Activated naive CD4-positive, alpha-beta T cell treated with anti-CD3 and anti-CD28 coated beads, Interleukin-2, amount 10 ng/mL, durations not matched to agents 7 days and 5 days (primary cell): ENCODE measurements at regions not wholly inside any gene's neighbourhood (a gene's known extent, or its start where the extent isn't known, plus 50 kb on each side); places are given as distances from the start of the nearest gene placed in this dataset.

Experiments
- CTCF ChIA-PET: fragments of 350-600 bp; sonication (Branson Sonifier 250); formaldehyde crosslinking; loops from one replicate; lab custom pipeline; 2021; ENCODE audit warnings: antibody characterized with exemption; lab: Charles Lee
- DNase-seq: peaks from one replicate; pipeline ENCODE4 v3.0.0-alpha.2; 2020
- H3K27ac Mint-ChIP-seq: one replicate; pipeline ENCODE4 v1.8.0; 2021; ENCODE audit warnings: mild to moderate bottlenecking, moderate library complexity, mixed read lengths
- H3K27me3 Mint-ChIP-seq: one replicate; pipeline ENCODE4 v1.8.0; 2021; ENCODE audit warnings: mild to moderate bottlenecking, mixed read lengths
- H3K36me3 Mint-ChIP-seq: one replicate; pipeline ENCODE4 v1.8.0; 2021; ENCODE audit warnings: mixed read lengths
- H3K4me1 Mint-ChIP-seq: one replicate; pipeline ENCODE4 v1.8.0; 2021; ENCODE audit warnings: mixed read lengths
- H3K4me3 Mint-ChIP-seq: one replicate; pipeline ENCODE4 v1.8.0; 2021; ENCODE audit warnings: mild to moderate bottlenecking, moderate library complexity, mixed read lengths
- H3K9me3 Mint-ChIP-seq: one replicate; pipeline ENCODE4 v1.8.0; 2021; ENCODE audit warnings: mixed read lengths

DNA sequence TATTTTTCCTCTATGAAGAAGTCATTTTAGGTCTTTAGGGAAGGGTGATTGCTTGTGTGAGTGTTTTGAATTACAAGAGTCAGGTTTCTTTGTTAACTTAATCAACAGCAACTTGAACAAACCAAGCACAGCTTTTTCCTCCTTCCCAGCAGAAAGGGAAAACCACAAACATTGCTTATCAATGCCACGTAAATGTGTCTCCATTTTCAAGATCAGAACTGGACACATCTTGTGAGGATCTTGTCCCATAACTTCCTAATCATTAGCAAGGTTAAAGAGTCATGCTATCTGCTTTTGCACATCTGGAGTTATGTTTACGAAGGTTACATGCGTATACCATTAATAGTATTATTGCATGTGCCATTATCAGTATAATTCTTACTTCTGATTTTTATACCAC is 248.0 kb upstream of the FLRT2 start:
- no peaks in the 10 kb centered on the region for H3K4me1 Mint-ChIP-seq
- no peaks in the 10 kb centered on the region for H3K9me3 Mint-ChIP-seq
- DNase-seq = no peak
- H3K36me3 Mint-ChIP-seq = no peaks in the 10 kb centered on the region
- no peaks in the 10 kb centered on the region for H3K27me3 Mint-ChIP-seq
- CTCF ChIA-PET = no interaction called here
- no peak overlapping the region for H3K27ac Mint-ChIP-seq
- H3K4me3 Mint-ChIP-seq = no peak overlapping the region

DNA sequence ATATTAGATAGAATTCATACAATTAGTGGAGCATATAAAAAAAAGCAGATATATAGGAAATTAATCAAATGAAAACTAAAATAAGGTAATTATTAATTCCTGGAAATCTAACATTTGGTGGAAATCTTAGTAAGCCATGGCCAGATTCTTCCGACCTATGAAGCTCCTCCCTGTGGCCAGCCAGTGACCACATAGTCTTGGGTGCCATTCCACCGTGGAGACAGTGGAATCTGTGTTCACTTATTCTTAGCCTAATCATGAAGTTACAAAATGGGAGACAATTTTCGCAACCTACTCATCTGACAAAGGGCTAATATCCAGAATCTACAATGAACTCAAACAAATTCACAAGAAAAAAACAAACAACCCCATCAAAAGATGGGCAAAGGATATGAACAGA is 241.9 kb upstream of the FLRT2 start:
- Mint-ChIP-seq H3K27ac (no peak overlapping the region), H3K9me3 (peaks cover 2% of the 10 kb centered on the region), H3K27me3 (no peaks in the 10 kb centered on the region), H3K4me1 (no peaks in the 10 kb centered on the region), H3K36me3 (no peaks in the 10 kb centered on the region), H3K4me3 (no peak overlapping the region)
- CTCF ChIA-PET = no interaction called here
- no peak for DNase-seq

DNA sequence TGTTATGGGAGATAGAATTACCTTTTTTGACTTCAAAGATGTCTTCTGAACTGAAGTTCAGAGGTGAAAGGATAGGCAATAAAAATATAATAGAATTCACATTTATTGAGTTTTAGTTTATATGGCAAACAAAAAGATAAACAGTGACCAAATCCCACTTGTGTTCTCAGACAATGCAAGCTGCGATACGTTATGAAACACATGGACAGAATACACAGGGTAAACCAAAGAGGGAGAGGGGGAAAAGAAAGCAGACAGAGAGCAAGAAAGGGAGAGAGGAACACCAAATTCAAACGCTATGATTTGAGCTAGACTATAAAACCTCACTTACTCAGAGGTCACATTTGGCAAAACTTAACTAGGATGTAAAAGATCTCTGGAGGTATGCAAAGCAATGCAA is 238.2 kb upstream of the FLRT2 start:
- no peak overlapping the region for H3K27ac Mint-ChIP-seq
- DNase-seq = no peak
- peaks cover 2% of the 10 kb centered on the region for H3K9me3 Mint-ChIP-seq
- CTCF ChIA-PET = no interaction called here
- H3K4me1 Mint-ChIP-seq = no peaks in the 10 kb centered on the region
- no peak overlapping the region for H3K4me3 Mint-ChIP-seq
- H3K36me3 Mint-ChIP-seq = no peaks in the 10 kb centered on the region
- H3K27me3 Mint-ChIP-seq = no peaks in the 10 kb centered on the region

DNA sequence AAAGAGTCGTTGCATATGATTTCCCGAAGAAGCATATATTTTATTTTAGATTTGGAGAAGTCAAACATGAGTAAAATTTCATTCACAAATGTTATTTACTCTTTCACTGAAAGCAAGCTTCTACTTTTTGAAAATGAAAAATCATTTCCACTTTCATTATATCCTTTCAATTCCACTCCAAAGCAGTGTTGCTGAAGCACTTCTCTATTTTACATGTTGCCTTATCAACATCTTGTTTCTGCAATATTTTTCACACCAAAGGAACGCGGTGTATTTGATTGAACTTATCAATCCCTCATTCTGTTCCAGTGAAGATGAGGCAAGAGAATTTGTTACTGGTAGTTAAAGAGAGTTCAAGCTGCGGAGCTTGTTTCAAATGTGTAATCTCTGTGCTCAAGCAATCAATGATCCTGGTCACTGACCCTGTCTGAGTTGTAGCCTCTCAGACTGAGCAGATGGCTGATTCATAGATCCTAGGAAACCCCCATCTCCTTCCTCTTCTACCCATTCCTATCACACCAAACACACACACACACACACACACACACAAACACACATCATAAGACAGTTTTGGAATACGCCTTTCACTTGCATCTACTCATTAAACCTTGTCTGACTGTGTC is 236.2 kb upstream of the FLRT2 start:
- CTCF ChIA-PET = no interaction called here

DNA sequence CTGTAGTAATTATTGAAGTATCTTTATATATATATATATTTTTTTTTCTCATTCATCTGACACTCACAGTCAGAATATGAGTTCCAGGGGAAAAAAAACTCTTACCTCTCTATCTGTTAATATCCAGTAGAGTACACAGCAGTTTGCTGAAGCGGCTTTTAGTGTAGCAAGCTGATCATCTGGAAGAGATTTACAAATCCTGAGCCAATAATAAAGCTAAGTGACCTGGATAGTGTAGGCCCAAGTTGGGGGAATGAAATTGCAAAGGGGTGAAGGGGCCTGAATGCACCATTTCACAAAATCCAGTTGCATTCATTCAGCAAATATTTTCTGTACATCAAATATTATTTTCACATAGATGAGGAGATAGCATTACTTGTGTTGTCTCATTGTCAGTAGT is 234.6 kb upstream of the FLRT2 start:
- Mint-ChIP-seq H3K36me3 (no peaks in the 10 kb centered on the region), H3K4me3 (no peak overlapping the region), H3K4me1 (no peaks in the 10 kb centered on the region), H3K27ac (no peak overlapping the region), H3K9me3 (peaks cover 11% of the 10 kb centered on the region), H3K27me3 (no peaks in the 10 kb centered on the region)
- CTCF ChIA-PET = no interaction called here
- DNase-seq = no peak

More for the DNA sequence above, 236.2 kb upstream of the FLRT2 start:
- H3K27ac Mint-ChIP-seq = no peak overlapping the region
- no peak for DNase-seq
- no peak overlapping the region for H3K4me3 Mint-ChIP-seq
- no peaks in the 10 kb centered on the region for H3K4me1 Mint-ChIP-seq
- H3K9me3 Mint-ChIP-seq = peaks cover 3% of the 10 kb centered on the region
- H3K27me3 Mint-ChIP-seq = no peaks in the 10 kb centered on the region
- no peaks in the 10 kb centered on the region for H3K36me3 Mint-ChIP-seq

DNA sequence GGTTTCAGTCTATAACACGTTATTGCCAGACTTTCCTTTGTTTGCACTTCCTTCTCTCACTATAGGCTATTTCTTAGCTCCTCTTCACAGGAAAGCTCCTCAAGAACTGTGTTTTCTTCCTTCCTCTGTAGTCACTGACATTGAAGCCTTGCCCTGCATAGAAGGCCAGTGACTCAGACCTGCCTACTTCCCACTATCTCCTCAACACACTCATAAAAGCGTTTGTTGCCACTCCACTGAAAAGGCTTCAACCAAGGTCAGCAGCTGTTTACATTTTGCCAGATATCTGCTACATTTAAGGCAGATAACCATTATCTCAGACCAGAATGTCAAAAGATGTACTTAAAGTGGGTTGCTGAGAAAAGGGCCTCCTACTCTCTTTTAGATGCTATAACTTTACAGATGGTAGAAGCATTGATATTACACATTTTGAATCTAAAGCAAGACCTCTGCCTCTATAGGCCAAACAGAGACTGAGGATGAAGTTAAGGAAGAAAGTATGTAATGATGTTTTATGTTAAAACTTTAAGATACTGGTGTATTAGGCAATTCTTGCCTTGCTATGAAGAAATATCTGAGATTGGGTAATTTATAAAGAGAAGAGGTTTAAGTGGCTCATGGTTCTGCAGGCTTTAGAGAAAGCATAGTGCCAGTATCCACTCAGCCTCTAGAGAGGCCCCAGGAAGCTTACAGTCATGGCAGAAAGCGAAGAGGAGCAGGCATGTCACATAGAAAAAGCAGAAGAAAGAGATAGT is 233.3 kb upstream of the FLRT2 start:
- Mint-ChIP-seq H3K36me3 (no peaks in the 10 kb centered on the region), H3K9me3 (peaks cover 14% of the 10 kb centered on the region), H3K27me3 (no peaks in the 10 kb centered on the region), H3K4me3 (no peak overlapping the region), H3K27ac (no peak overlapping the region), H3K4me1 (no peaks in the 10 kb centered on the region)
- CTCF ChIA-PET = no interaction called here
- no peak for DNase-seq

DNA sequence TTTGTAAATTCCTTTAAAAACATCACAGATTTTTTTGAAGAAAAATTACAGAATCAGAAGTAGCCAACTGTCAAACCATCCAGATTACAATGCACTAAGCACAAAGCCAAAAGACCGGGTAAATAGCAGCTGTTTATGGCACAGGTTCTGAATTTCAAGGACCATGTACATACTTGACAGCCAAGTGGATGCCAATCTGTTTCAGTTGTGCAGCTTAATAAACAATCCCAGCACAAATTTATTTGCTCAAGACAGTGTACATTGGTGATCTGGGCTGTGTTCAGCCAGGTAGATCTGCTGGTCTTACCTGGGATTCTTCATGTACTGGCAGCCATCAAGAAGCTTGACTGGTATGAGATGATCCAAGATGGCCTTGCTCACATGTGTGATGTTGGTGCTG is 229.8 kb upstream of the FLRT2 start:
- CTCF ChIA-PET = no interaction called here
- DNase-seq = no peak
- Mint-ChIP-seq H3K27ac (no peak overlapping the region), H3K4me1 (no peaks in the 10 kb centered on the region), H3K36me3 (no peaks in the 10 kb centered on the region), H3K27me3 (no peaks in the 10 kb centered on the region), H3K9me3 (peaks cover 14% of the 10 kb centered on the region), H3K4me3 (no peak overlapping the region)

DNA sequence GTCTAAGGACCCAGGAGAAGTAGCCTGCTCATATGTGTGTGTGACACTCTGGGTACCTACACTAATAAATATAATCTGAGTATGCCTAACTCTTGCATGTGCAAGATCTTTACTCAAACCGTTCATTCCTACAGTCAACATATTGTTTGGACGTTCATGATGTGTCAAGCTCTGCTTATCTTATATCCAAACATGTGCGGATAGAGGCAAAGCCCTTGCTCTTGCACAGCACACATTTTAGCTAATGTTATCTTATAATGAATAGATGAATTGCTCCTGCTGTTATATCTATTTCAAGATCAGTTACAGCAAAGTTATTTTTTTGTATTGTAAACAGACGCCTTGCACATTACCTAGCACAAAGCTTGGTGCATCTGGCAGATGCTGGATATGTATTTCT is 228.4 kb upstream of the FLRT2 start:
- Mint-ChIP-seq H3K27me3 (no peaks in the 10 kb centered on the region), H3K4me1 (no peaks in the 10 kb centered on the region), H3K9me3 (peaks cover 14% of the 10 kb centered on the region), H3K4me3 (no peak overlapping the region), H3K36me3 (no peaks in the 10 kb centered on the region), H3K27ac (no peak overlapping the region)
- DNase-seq = no peak
- CTCF ChIA-PET = no interaction called here

DNA sequence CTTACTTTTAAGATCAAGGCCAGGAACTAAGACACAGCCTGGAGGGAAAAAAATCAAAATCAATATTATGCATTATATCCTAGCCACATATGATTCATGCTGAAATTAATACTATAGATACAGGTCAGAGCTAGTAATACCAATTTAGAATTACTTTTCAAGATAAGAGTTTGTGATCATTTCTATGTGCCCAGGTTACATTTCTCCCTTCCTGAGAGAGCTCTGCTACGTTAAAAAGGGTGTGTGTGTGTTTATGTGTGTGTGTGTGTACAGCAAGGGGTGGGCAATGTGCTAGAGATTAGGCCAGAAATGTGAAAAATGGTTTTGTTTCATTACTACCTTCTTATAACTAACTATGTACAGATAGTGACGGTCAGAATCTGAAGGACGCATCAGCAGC is 223.9 kb upstream of the FLRT2 start:
- no peak for DNase-seq
- Mint-ChIP-seq H3K4me1 (no peaks in the 10 kb centered on the region), H3K9me3 (peaks cover 4% of the 10 kb centered on the region), H3K27me3 (no peaks in the 10 kb centered on the region), H3K27ac (no peak overlapping the region), H3K36me3 (no peaks in the 10 kb centered on the region), H3K4me3 (no peak overlapping the region)
- CTCF ChIA-PET = no interaction called here

DNA sequence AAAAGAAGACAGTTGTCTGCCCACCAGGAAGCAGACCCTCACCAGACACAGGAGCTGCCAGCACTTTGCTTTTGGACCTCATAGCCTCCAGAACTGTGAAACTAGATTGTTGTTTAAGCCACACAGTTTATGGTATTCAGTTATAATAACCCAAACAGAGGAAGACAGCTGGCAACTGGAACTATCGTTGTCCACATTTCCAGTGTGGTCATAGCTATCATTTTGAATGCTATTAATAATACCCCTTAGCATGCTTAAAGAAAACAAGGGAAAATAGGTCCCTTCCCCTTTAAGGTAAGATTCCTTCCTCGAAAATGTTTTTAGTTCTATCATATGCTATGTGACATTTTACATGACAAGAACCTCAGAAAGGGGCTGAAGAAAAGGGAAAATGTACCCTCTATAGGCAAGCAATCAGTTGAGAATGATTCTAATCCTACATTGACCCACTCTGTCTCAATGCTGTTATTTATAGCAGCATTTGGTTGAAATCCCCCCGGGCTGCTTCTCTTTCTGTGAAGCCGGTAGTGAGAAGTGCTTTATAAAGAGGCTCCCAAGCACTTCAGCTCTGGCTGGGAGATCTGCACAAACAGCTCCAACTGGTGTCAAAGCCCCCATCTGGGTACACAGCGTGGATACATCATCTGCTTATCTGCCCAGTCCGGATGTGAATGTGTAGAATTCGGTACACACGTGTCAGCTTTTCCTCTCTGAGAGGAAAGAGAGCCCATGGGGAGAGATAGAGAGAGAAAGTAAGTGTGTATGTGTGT is 221.2 kb upstream of the FLRT2 start:
- CTCF ChIA-PET = no interaction called here
- no peaks in the 10 kb centered on the region for H3K36me3 Mint-ChIP-seq
- H3K4me3 Mint-ChIP-seq = no peak overlapping the region
- peaks cover 4% of the 10 kb centered on the region for H3K9me3 Mint-ChIP-seq
- no peak overlapping the region for H3K27ac Mint-ChIP-seq
- no peaks in the 10 kb centered on the region for H3K4me1 Mint-ChIP-seq
- no peak for DNase-seq
- no peaks in the 10 kb centered on the region for H3K27me3 Mint-ChIP-seq

DNA sequence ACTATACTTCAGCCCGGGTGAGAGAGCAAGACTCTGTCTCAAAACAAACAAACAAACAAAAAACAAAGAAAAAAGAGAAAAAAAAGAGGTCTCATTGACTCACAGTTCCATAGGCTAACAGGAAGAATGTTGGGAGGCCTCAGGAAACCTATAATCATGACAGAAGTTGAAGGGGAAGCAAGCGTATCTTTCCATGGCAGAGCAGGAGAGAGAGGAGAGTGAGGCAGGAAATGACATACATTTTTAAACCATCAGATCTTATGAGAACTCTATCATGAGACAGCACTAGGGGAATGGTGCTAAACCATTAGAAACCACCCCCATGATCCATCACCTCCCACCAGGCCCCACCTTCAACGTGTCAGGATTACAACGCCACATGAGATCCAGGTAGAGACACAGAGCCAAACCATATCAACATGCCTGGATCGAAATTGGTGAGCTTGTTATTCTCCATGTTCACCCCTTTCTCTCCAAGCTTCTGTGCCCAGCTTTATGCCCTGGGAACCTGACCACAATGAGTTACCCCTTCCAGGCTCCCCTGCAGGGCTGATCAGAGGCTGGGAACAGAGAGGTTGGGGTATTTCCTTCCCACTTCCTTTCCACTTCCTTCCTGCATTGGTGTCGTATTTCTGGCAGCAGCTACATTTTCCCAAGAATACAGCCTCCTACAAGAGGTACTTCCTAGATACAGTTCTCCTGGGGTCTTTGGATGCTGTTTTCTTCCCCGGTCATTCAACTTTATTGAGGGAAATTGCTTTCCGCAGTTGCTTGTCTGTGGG is 219.3 kb upstream of the FLRT2 start:
- DNase-seq = no peak
- Mint-ChIP-seq H3K4me1 (no peaks in the 10 kb centered on the region), H3K27me3 (no peaks in the 10 kb centered on the region), H3K27ac (no peak overlapping the region), H3K9me3 (peaks cover 4% of the 10 kb centered on the region), H3K36me3 (no peaks in the 10 kb centered on the region), H3K4me3 (no peak overlapping the region)
- CTCF ChIA-PET = no interaction called here

DNA sequence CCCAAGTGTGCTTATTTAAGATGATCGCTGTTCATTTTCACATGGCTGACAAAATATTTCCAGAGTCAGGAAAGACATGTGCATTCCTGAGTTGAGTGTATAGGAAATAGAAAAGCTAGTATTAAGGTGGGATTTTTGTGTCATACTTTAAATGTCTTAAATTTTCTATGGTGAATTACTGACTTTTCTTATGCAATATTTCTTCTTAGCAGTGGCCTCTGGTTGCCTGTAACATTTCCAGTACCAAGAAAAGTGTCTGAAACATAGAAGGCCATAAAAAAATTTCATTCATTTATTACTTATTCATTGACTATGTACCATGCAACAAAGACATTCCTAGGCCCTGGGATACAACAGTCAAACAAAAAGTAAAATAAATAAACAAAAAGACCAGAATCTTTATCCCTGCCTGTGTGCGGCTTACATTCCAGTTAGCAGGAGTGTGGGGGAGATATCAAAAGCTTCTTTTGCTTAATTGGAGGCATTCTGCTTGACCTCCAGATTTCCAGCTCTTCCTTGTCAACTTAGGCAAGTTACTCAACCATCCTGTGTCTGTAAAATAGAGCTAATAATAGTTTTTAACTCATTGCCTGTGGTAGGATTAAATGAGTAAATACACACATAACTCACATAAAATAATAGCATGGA is 216.3 kb upstream of the FLRT2 start:
- no peak overlapping the region for H3K27ac Mint-ChIP-seq

DNA sequence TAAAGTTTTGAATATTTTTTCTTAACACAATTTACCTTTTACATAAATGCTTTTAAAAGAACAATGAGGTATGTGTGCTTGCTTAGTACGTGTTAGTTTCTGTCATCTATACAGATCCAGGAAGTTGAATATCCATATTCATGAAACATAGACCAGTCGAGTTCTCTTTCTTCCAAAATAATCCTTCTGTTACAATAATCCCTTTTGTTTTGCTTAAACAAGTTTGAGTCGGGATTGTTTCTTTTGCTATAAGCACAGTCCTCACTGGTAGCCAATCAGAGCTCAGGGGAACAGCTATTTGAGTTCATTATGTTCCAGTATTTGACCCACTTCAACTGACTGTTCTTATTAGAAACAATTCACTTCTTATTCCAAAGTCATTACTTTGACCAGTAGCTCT is 214.7 kb upstream of the FLRT2 start:
- H3K4me3 Mint-ChIP-seq = no peak overlapping the region
- no peaks in the 10 kb centered on the region for H3K4me1 Mint-ChIP-seq
- H3K27ac Mint-ChIP-seq = no peak overlapping the region
- no peaks in the 10 kb centered on the region for H3K27me3 Mint-ChIP-seq
- CTCF ChIA-PET = no interaction called here
- DNase-seq = no peak
- no peaks in the 10 kb centered on the region for H3K9me3 Mint-ChIP-seq
- H3K36me3 Mint-ChIP-seq = no peaks in the 10 kb centered on the region

More for the DNA sequence above, 216.3 kb upstream of the FLRT2 start:
- Mint-ChIP-seq H3K27me3 (no peaks in the 10 kb centered on the region), H3K36me3 (no peaks in the 10 kb centered on the region), H3K9me3 (peaks cover 4% of the 10 kb centered on the region), H3K4me3 (no peak overlapping the region), H3K4me1 (no peaks in the 10 kb centered on the region)
- CTCF ChIA-PET = no interaction called here
- DNase-seq = no peak

DNA sequence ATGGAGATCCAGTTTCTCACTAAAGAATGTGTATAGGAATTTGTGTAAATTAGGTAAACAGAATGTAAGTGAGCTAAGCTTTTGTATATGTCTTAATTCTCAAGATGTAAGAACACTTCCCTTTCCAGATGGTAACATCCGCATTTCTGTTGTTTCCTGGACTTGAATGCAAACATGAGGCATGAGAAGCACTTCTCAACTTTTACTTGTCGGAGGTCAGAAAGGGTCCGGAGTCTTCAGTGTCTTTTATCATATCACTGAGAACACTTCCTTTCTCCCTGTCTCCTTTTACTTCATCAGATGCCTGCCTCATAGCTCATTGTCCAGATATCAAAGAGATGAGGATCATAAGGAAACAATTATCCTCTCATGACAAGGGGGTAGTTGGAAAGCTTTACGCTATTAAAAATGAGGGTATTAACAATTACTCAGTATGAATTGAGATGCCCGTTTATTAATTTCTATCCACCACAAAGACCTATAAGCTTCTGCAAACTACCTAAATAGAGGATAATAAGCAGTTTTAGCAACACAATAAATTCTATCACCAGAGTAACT is 214.1 kb upstream of the FLRT2 start:
- no peak for DNase-seq
- Mint-ChIP-seq H3K4me3 (no peak overlapping the region), H3K27ac (no peak overlapping the region), H3K4me1 (no peaks in the 10 kb centered on the region), H3K9me3 (no peaks in the 10 kb centered on the region), H3K36me3 (no peaks in the 10 kb centered on the region), H3K27me3 (no peaks in the 10 kb centered on the region)
- CTCF ChIA-PET = no interaction called here
